C4-2B (cell line): ENCODE measurements at regions not wholly inside any gene's neighbourhood (a gene's known extent, or its start where the extent isn't known, plus 50 kb on each side); places are given as distances from the start of the nearest gene placed in this dataset.

Experiments
- H3K27ac ChIP-seq: fragments of 450-650 bp; 2 replicates; pipeline ENCODE4 v1.5.1; 2017
- ZFX ChIP-seq: fragments of 450-650 bp; IDR thresholded peaks from 2 replicates; pipeline ENCODE4 v1.6.1; 2017
- TF ChIP-seq, protein P1 (sequence below): fragments of 450-650 bp; conservative IDR thresholded peaks from 2 replicates; pipeline ENCODE4 v1.5.1; 2017; ENCODE audit warnings: mild to moderate bottlenecking

DNA sequence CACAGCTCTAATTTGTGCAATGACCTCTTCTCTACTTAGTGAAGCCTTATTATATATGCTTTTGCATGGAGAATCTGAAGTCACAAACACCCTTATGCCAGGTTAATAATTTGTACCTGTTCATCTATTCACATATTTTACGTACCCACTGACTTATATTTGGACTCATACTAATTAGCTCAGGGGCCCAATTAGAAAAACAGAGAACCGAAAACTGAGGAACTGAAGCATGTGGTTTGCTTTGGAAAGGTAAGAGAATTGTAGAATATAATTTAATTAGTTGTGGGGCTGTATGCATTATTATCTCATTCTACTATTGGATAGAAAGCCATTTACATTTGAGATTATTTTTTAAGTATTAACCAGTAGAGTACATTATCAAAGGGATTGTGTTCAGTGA is 805.9 kb upstream of the CITED2 start:
- H3K27ac ChIP-seq: no peak overlapping the region
- no peak for TF ChIP-seq ZFX
- TF ChIP-seq, protein P1, sequence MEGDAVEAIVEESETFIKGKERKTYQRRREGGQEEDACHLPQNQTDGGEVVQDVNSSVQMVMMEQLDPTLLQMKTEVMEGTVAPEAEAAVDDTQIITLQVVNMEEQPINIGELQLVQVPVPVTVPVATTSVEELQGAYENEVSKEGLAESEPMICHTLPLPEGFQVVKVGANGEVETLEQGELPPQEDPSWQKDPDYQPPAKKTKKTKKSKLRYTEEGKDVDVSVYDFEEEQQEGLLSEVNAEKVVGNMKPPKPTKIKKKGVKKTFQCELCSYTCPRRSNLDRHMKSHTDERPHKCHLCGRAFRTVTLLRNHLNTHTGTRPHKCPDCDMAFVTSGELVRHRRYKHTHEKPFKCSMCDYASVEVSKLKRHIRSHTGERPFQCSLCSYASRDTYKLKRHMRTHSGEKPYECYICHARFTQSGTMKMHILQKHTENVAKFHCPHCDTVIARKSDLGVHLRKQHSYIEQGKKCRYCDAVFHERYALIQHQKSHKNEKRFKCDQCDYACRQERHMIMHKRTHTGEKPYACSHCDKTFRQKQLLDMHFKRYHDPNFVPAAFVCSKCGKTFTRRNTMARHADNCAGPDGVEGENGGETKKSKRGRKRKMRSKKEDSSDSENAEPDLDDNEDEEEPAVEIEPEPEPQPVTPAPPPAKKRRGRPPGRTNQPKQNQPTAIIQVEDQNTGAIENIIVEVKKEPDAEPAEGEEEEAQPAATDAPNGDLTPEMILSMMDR: no peak

GRCh38 chr6:140178935-140179334 is 804.5 kb upstream of the CITED2 start:
- TF ChIP-seq, protein P1: no peak
- TF ChIP-seq ZFX: no peak
- H3K27ac ChIP-seq: no peak overlapping the region

- TF ChIP-seq, protein P1: no peak
- no peak for TF ChIP-seq ZFX
Observed at GRCh38 chr6:140178520-140178919, 804.1 kb upstream of the CITED2 start.

GRCh38 chr6:140176306-140176705 is 801.9 kb upstream of the CITED2 start:
- TF ChIP-seq, protein P1: no peak
- H3K27ac ChIP-seq: no peak overlapping the region

More at GRCh38 chr6:140178520-140178919, 804.1 kb upstream of the CITED2 start:
- H3K27ac ChIP-seq: no peak overlapping the region

DNA sequence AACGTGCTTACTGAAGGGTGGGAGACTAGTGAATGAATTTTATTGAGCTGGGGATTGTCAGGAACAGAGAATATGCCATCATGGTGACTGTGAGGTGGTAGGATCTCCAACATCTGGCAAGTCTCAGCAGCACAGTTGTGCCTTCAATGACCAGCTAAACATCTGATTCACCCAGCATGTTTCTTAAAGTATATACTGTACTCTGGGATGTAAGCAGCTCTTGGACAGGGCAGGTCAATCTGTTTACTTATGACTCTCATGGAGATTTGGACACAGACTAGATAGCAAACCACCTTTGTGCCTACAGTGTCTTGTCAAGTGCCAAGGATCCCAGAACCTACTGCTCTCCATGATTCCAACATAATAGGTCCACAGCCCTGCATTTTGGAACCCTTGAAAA is 801.0 kb upstream of the CITED2 start:
- TF ChIP-seq, protein P1: no peak
- no peak for TF ChIP-seq ZFX
- no peak overlapping the region for H3K27ac ChIP-seq

DNA sequence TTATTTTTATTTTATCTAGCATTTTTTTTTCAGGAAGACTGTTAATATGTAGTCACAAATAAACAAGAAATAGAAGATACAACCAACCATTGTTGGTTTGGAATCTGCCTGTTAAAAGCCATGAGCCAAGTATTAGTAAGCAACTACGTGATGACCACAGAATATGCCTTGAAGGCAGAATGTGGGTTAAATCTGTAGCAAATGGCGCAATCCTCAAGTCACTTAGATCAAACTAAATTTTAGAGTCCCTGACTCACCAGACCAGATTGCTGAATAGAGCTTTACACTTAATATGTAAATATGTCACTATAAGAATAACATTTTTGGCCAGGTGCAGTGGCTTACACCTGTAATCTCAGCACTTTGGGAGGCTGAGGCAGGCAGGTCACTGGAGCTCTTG is 800.1 kb upstream of the CITED2 start:
- TF ChIP-seq, protein P1: no peak
- TF ChIP-seq ZFX: no peak
- H3K27ac ChIP-seq: no peak overlapping the region

DNA sequence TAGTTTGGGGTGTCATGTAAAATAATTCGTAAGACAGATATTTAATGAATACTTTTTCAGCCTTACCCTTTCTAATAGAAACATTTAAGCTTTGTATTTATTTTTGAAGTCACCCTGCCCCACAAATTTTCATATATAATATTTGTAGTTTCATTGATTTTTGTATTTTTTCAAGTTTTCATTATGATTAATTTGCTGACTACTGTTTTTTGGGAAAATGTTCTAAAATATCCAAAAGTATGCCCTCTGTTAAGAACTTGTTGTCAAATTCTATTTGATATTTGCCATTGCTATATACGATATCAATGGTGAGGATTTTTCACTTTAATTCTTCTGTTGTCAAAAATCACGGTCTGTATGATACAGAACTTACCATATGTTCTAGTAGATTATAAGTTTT is 793.9 kb upstream of the CITED2 start:
- H3K27ac ChIP-seq: no peak overlapping the region
- TF ChIP-seq ZFX: no peak

DNA sequence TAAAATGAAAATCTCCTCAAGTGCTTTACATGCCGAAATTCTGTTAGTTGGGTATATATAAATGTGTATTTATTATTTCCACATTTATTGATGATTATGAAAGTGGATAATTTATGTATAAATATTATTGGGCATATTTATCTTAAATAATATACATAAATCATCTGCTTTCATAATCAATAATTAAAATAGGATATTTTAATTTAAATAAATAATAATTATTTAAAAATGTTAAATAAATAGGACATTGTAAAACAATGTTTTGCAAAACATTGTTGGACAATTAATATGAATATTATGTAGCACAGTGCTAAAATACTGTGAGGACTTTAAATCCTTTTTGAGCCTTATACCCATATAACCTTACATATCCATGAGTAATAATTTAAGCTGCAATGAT is 786.5 kb upstream of the CITED2 start:
- TF ChIP-seq, protein P1: no peak
- TF ChIP-seq ZFX: no peak
- no peak overlapping the region for H3K27ac ChIP-seq
